Neural progenitor cell (in vitro differentiated cells): ENCODE measurements at regions not wholly inside any gene's neighbourhood (a gene's known extent, or its start where the extent isn't known, plus 50 kb on each side); places are given as distances from the start of the nearest gene placed in this dataset.

Experiments used
- DNase-seq: peaks from one replicate; pipeline ENCODE4 v3.0.0-alpha.2; 2016; ENCODE audit warnings: low spot score
- H2AFZ ChIP-seq: fragments of 200-600 bp; sonication (generic); replicated peaks from 2 replicates; pipeline ENCODE4 v1.6.1; 2016; ENCODE audit warnings: antibody characterized with exemption
- H3F3A ChIP-seq: fragments of 200-600 bp; sonication (generic); 2 replicates; pipeline ENCODE4 v1.6.1; 2016; ENCODE audit warnings: antibody characterized with exemption, low read depth
- H3K27ac ChIP-seq: fragments of 200-600 bp; sonication (generic); 2 replicates; pipeline ENCODE4 v1.5.1; 2016; ENCODE audit warnings: mild to moderate bottlenecking
- H3K27me3 ChIP-seq: fragments of 200-600 bp; sonication (generic); 2 replicates; pipeline ENCODE4 v1.6.1; 2016; ENCODE audit warnings: mild to moderate bottlenecking, moderate library complexity
- H3K36me3 ChIP-seq: fragments of 200-600 bp; sonication (generic); 2 replicates; pipeline ENCODE4 v1.5.1; 2016
- H3K4me1 ChIP-seq: fragments of 200-600 bp; sonication (generic); 2 replicates; pipeline ENCODE4 v1.6.1; 2016; ENCODE audit warnings: mixed run types
- H3K4me2 ChIP-seq: fragments of 200-600 bp; sonication (generic); 2 replicates; pipeline ENCODE4 v1.6.1; 2016
- H3K4me3 ChIP-seq: fragments of 200-600 bp; sonication (generic); 2 replicates; pipeline ENCODE4 v1.5.1; 2016
- H3K79me2 ChIP-seq: fragments of 200-600 bp; sonication (generic); 2 replicates; pipeline ENCODE4 v1.6.1; 2016; ENCODE audit warnings: low read depth
- H3K9ac ChIP-seq: fragments of 200-600 bp; sonication (generic); 2 replicates; pipeline ENCODE4 v1.6.1; 2016
- H3K9me3 ChIP-seq: fragments of 200-600 bp; sonication (generic); 2 replicates; pipeline ENCODE4 v1.5.1; 2016; ENCODE audit warnings: low read depth
- H4K20me1 ChIP-seq: fragments of 200-600 bp; sonication (generic); 2 replicates; pipeline ENCODE4 v1.6.1; 2016; ENCODE audit warnings: low read depth
- H3K27ac Mint-ChIP-seq: 3 replicates; pipeline ENCODE4 v1.8.0; 2021; ENCODE audit warnings: mixed read lengths
- H3K27me3 Mint-ChIP-seq: 2 replicates; pipeline ENCODE4 v1.8.0; 2022; ENCODE audit warnings: low read depth, mild to moderate bottlenecking, inconsistent platforms, moderate library complexity, mixed read lengths; ENCODE audit not compliant: insufficient read depth
- H3K36me3 Mint-ChIP-seq: 3 replicates; pipeline ENCODE4 v1.8.0; 2021; ENCODE audit warnings: mixed read lengths
- H3K4me1 Mint-ChIP-seq: 3 replicates; pipeline ENCODE4 v1.8.0; 2021; ENCODE audit warnings: mixed read lengths
- H3K4me3 Mint-ChIP-seq: 3 replicates; pipeline ENCODE4 v1.8.0; 2021; ENCODE audit warnings: mild to moderate bottlenecking, moderate library complexity, mixed read lengths
- H3K9me3 Mint-ChIP-seq: 3 replicates; pipeline ENCODE4 v1.8.0; 2020; ENCODE audit warnings: mixed read lengths
- CTCF ChIP-seq: fragments of 200-600 bp; sonication (generic); IDR thresholded peaks from 2 replicates; pipeline ENCODE4 v1.5.1; 2017; ENCODE audit warnings: antibody characterized with exemption, mild to moderate bottlenecking
- EZH2 ChIP-seq: fragments of 200-600 bp; sonication (generic); IDR thresholded peaks from 2 replicates; pipeline ENCODE4 v1.6.1; 2017; ENCODE audit warnings: antibody characterized with exemption, mild to moderate bottlenecking, moderate library complexity
- EZH2phosphoT487 ChIP-seq: fragments of 200-600 bp; sonication (generic); IDR thresholded peaks from 2 replicates; pipeline ENCODE4 v1.6.1; 2017; ENCODE audit warnings: antibody characterized with exemption

GRCh38 chr1:175808573-175808972 lies 65.2 kb upstream of the TNR start:
- no peak overlapping the region for H3K4me3 Mint-ChIP-seq
- Histone ChIP-seq H3K79me2 (no peaks in the 10 kb centered on the region), H3K27me3 (no peaks in the 10 kb centered on the region), H3F3A (peaks cover 13% of the 10 kb centered on the region), H3K4me2 (no peak overlapping the region), H3K9me3 (no peaks in the 10 kb centered on the region), H4K20me1 (no peaks in the 10 kb centered on the region), H3K27ac (no peak overlapping the region), H3K36me3 (no peaks in the 10 kb centered on the region), H3K9ac (no peak overlapping the region), H3K4me1 (peaks cover 11% of the 10 kb centered on the region), H2AFZ (no peak overlapping the region), H3K4me3 (no peak overlapping the region)
- peaks cover 21% of the 10 kb centered on the region for H3K4me1 Mint-ChIP-seq
- H3K27me3 Mint-ChIP-seq: peaks cover 4% of the 10 kb centered on the region
- no peak overlapping the region for H3K27ac Mint-ChIP-seq
- no peaks in the 10 kb centered on the region for H3K36me3 Mint-ChIP-seq
- H3K9me3 Mint-ChIP-seq: no peaks in the 10 kb centered on the region
- TF ChIP-seq CTCF (no peak), EZH2phosphoT487 (no peak), EZH2 (no peak)
- peak; percentile 53 for DNase-seq

DNA sequence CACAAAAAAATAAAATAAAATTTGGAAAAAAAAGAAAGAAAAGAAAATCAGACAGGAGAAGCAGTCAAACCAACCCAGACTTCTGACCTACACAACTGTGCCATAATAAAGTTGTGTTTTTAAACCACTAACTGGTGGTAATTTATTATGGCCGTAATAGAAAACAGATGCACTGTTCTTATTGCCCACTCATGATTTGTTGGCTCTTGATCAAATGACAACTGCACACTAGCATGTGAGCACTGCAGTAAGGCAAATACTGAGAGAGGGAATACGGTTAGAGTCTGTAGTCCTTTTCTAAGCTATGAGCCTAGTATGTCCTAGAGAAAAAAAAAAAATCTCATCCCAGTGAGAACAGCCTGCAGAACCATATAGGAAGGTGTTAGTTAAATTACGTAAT lies 61.2 kb upstream of the TNR start:
- DNase-seq: no peak
- no peak for TF ChIP-seq EZH2
- no peak for TF ChIP-seq CTCF
- no peak for TF ChIP-seq EZH2phosphoT487
- no peaks in the 10 kb centered on the region for H3K9me3 Mint-ChIP-seq

DNA sequence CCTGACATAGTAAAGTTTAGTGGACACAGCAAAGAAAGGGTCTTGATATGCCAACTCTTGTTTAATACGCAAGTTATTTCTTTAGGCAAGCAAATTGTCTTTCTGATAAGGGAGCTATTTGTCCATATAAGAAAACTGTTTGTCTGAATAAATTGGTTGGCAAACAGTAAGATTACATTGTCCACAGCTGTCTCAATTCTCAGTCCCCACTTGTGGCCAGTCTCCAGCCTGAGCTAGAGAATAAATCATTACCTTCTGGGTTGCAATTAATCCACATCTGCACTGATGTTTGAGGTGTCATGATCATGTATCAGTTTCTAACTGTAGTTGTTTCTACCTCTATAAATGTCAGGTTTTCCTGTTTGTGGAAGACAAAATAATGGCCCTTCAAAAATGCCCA lies 60.0 kb upstream of the TNR start:
- H3K27ac Mint-ChIP-seq: no peak overlapping the region
- H3K27me3 ChIP-seq: no peaks in the 10 kb centered on the region
- H3K4me3 ChIP-seq: no peak overlapping the region
- no peaks in the 10 kb centered on the region for H4K20me1 ChIP-seq
- H3K9me3 ChIP-seq: no peaks in the 10 kb centered on the region
- H3K4me3 Mint-ChIP-seq: no peak overlapping the region
- no peak overlapping the region for H2AFZ ChIP-seq
- TF ChIP-seq EZH2: no peak
- no peak for TF ChIP-seq CTCF
- TF ChIP-seq EZH2phosphoT487: no peak
- H3K4me2 ChIP-seq: no peak overlapping the region
- peaks cover 8% of the 10 kb centered on the region for H3K4me1 Mint-ChIP-seq
- peaks cover 1% of the 10 kb centered on the region for H3K27me3 Mint-ChIP-seq
- no peaks in the 10 kb centered on the region for H3K9me3 Mint-ChIP-seq
- no peak overlapping the region for H3K9ac ChIP-seq
- H3F3A ChIP-seq: peaks cover 1% of the 10 kb centered on the region
- H3K79me2 ChIP-seq: no peaks in the 10 kb centered on the region
- H3K36me3 Mint-ChIP-seq: no peaks in the 10 kb centered on the region
- peaks cover under 1% of the 10 kb centered on the region for H3K4me1 ChIP-seq
- DNase-seq: no peak
- no peak overlapping the region for H3K27ac ChIP-seq
- no peaks in the 10 kb centered on the region for H3K36me3 ChIP-seq

More for the DNA sequence above, 61.2 kb upstream of the TNR start:
- H3K27me3 ChIP-seq: no peaks in the 10 kb centered on the region
- H3F3A ChIP-seq: peaks cover 13% of the 10 kb centered on the region
- H4K20me1 ChIP-seq: no peaks in the 10 kb centered on the region
- no peak overlapping the region for H2AFZ ChIP-seq
- H3K79me2 ChIP-seq: no peaks in the 10 kb centered on the region
- no peak overlapping the region for H3K27ac Mint-ChIP-seq
- H3K36me3 ChIP-seq: no peaks in the 10 kb centered on the region
- no peaks in the 10 kb centered on the region for H3K9me3 ChIP-seq
- no peaks in the 10 kb centered on the region for H3K36me3 Mint-ChIP-seq
- peaks cover 11% of the 10 kb centered on the region for H3K4me1 ChIP-seq
- peaks cover 4% of the 10 kb centered on the region for H3K27me3 Mint-ChIP-seq
- no peak overlapping the region for H3K4me2 ChIP-seq
- H3K4me1 Mint-ChIP-seq: peaks cover 18% of the 10 kb centered on the region
- H3K4me3 ChIP-seq: no peak overlapping the region
- H3K9ac ChIP-seq: no peak overlapping the region
- H3K27ac ChIP-seq: no peak overlapping the region
- no peak overlapping the region for H3K4me3 Mint-ChIP-seq
